ENCODE measurements at regions not wholly inside any gene's neighbourhood (a gene's known extent, or its start where the extent isn't known, plus 50 kb on each side); places are given as distances from the start of the nearest gene placed in this dataset.
"Not testable (repeated sequence)": the region's sequence is repeated elsewhere in the genome, so short reads cannot be mapped to it uniquely, and the experiment has no call there.

DNA sequence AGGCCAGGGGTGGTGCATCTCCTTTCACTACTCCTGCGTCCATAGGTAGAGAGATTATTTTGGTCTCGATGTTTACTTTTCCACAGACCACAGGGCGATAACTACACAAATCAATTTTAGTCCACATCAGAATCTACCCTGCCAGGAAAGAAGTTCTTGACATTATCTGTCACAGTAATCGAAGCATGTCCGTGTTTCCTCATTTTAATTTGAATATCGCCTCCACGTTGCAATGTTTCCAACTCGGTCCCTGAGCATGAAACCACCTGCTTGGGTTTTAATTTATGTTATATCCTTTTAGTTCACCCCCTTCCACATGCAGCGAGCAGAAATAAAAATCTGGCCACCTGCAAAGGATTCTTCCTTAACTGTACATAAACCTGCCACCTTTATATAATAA, 100.1 kb upstream of the ATXN3L start:
- DNase-seq = no peak

DNA sequence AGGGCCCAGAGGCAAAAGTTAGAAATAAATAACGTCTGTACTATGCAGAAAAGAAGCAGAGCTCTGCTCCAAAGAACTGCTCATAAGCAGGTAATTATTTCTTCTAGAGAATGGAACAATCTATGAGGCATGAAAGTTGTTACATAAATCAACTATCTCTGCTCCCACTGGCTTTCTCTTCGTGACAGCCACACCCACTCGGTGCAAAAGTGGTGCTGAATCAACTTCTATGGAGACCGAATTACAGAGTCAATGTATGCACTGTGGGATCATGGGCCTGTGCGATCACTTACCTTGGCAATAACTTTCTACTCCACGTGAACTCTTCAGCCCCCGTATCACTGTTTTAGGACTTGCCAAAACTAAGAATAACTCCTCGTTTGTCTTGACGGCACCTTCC, 99.4 kb upstream of the ATXN3L start:
- no peak for DNase-seq

DNA sequence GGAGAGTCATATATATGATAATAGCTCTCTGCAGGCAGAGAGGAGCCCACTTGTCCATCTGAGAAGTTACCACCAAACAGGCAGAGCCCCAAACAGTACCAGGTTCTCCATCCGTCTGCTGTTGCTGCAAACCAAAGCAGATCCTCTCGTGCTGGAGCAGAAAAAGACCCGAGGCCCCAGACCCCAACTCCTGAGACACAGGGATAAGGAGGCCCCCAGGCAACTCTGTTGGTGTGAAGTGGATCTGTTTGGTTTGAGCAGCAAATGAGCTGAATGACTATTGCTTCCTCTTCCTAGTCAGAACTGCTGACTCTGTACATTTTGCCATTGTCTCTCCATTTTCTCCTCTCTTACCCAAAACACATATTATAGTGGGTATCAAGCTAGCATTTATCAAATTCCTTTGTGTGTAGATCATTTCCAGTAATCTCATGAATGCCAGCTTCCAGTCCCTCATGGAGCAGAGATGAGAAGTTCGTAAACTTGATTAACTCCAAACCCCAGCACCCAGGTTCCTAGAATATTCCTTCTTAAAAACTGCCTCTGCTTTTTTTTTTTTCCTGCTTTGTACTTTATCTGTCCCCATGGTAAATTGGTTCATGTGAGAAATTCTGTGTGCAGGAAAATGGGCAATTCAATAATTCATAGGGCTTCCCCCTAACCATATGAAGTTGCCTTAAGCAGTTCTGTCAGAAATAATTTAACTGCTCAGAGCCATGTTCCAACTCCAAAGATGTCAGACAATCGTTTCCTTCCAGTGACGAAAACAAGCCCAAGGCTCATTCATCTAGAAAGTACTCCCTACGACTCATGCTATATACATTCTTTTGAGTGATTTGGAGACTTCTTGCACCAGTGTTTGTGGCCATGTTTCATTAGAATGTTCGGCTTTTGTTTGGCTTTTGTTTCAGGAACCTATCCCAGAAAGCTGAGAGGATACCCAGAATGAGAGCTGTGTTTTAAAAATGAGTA, 98.6 kb upstream of the ATXN3L start:
- DNase-seq = no peak

DNA sequence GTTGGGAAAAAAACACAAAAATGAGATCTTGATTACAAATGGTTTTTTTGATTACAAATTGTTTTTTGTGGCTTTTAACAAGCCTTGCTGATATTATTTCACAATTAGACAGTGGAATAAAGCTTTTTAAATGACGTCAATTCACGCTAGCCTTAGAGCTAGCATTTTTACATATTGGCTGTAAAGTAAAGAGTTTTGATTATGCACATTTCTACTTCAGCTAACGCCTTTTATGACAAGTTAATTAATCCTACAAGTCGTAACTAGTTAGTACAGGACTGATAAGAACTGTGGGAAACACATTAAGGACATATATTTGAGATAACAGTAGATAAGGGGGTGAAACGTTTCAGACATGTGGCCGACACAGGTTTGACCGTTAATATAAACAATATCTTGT, 95.7 kb upstream of the ATXN3L start:
- no peak for DNase-seq

DNA sequence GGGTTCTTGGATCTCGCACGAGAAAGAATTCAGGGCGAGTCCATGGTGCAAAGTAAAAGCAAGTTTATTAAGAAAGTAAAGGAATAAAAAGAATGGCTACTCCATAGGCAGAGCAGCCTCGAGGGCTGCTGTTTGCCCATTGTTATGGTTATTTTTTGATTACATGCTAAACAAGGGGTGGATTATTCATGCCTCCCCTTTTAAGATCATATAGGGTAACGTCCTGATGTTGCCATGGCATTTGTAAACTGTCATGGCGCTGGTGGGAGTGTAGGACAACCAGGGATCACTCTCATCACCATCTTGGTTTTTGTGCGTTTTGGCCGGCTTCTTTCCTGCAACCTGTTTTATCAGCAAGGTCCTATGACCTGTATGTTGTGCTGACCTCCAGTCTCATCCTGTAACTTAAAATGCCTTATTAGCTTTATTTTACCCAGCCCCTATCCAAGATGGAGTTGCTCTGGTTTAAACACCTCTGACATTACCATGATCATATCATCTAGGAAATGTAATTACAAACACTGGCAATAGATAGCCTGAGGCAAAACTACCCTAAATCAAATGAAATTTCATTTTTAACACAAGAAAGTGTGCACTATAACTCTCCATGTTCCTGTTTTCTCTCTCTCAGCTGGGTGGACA, 94.3 kb upstream of the ATXN3L start:
- DNase-seq = no peak

DNA sequence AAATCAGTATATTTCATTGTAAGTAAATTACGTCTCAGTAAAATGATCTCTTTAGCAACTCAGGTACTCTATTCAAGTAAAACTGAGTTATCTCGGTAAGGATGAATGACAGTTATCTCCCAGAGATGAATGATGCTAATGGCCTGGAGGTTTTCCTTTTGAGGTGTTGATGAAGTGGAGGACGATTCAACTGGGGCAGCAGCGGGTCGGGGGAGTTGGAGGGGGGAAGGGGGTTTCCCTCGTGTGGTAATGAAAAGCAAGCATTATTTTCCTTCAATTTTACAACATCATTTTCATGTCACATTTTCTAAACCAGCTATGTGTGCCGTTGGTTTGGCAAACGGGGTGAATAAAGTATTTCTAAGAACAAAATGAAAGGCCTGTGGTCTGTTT, 92.4 kb upstream of the ATXN3L start:
- no peak for DNase-seq

DNA sequence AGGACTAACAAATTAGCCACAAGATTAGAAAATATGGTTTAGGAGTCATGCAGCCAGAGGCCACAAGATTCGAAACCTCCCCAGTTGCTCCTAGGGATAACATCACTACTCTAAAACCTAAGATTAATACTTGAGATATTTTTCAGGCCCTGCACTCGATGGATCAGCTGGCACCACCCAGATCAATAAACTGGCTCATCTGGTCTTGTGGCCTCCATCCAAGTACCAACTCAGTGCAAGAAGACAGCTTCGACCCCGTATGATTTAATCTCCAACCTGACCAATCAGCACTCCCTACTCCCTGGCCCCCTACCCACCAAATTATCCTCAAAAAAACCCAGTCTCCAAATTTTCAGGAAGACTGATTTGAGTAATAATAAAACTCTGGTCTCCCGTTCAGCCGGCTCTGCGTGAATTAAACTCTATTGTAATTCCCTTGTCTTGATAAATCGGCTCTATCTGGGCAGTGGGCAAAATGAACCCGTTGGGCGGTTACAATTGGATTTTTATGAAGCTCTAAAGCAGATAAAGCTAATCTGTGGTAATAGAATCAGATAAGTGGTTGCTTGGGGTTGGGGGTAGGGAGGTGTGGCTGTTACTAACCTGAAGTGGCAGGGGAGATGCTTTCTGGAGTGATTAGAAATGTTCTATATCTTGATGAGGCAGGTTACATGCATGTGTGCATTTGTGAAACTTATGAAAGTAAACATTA, 91.8 kb upstream of the ATXN3L start:
- no peak for DNase-seq

DNA sequence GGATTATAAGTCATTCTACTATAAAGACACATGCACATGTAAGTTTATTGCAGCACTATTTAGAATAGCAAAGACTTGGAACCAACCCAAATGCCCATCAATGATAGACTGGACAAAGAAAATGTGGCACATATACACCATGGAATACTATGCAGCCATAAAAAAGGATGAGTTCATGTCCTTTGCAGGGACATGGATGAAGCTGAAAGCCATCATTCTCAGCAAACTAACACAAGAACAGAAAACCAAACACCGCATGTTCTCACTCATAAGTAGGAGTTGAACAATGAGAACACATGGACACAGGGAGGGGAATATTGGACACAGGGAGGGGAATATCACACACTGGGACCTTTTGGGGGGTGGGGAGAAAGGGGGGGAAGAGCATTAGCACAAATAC, 88.7 kb upstream of the ATXN3L start:
- not testable (repeated sequence) for DNase-seq

DNA sequence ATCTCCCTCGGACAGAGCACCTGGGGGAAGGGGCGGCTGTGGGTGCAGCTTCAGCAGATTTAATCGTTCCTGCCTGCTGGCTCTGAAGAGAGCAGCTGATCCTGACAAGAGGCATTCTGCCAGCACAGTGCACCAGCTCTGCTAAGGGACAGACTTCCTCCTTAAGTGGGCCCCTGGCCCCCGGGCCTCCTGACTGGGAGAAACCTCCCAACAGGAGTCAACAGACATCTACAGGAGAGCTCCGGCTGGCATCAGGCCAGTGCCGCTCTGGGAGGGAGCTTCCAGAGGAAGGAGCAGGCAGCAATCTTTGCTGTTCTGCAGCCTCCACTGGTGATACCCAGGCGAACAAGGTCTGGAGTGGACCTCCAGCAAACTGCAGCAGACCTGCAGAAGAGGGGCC, 84.9 kb upstream of the ATXN3L start:
- DNase-seq = peak; percentile 60 to 61

DNA sequence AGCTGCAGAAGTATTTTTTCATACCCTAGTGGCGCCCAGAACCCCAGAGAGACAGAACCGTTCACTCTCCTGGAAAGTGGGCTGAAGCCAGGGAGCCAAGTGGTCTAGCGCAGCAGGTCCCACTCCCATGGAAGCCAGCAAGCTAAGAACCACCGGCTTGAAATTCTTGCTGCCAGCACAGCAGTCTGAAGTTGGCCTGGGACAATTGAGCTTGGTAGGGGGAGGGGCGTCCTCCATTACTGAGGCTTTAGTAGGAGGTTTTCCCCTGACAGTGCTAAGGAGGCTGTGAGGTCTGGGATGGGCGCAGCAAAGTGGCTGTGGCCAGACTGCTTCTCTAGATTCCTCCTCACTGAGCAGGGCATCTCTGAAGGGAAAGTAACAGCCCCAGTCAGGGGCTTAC, 84.5 kb upstream of the ATXN3L start:
- peak; percentile 25 to 31 for DNase-seq

DNA sequence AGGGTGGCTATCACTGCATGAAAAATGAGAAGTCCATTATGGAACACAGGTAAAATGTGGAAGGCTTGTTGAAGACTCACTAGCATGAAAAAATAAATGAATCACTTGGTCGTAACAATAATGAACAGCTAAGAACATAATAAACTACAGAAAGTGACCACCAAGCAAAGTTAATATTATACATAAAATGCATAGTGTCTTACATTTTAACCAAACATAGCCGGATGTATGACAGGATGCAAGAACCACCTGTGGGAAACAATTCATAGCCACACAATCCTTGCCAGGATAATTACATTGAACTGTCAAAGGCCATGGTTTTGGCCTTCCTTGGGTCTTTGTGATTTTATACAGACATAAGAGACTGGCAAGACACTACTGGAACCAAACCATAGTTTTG, 81.9 kb upstream of the ATXN3L start:
- no peak for DNase-seq

DNA sequence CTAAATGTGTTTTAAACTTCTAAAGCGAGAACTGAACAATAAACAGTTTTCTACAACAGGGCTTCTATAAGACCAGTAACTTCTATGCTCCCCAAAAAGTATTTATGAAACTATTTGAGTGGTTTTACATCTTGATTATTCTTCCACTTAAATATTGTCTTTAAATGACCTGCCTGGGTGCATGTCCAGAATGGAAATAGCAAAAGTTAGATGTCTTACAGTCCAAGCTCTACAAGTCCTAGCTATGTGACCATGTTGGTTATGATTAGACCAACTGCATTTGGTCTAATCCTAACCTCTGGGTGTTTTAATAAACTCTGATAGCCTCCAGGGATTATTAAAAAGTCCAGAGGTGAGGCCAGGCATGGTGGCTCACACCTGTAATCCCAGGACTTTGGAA, 79.0 kb upstream of the ATXN3L start:
- no peak for DNase-seq

DNA sequence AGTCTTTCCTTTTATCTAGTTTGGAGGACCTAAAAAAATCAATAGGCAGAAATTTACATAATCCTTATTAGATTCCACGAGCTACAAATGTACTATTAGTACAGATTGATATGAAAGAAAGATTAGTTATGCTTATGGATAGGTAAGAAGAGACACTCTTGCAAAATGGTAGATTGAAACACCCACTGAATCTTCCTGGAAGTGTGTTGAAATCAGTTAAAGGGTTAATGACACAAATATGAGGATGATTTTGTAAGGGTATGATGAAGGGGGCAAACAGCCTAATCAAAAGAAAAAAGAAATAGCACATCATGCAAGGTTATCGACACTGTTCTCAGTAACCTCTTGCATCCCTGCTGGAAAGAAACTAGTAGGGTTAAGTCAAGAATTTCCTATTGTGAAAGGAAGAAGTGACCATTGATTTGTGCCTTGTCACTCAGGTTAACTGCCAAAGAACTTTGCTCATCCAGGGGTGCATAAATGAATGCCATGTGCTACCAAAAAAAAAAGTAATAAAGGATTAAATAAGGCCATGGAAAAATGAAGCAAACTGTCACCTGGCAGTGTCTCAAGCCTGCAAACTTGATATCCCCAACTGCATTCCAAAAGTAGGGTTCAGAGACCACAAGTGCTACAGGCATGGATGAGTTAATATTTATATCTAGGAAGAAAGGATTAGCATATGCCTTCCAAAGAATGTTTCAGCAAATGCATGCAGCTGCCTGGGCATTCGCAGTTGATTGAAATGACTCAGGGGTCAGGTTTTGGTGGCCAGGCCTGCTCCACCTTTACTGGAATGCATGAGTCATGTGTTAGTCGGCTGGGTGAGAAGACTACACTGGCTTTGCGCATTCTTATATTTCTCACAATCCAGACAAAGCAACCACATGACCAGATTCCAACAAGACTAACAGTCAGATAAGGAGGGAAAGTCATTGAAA, 78.3 kb upstream of the ATXN3L start:
- no peak for DNase-seq

DNA sequence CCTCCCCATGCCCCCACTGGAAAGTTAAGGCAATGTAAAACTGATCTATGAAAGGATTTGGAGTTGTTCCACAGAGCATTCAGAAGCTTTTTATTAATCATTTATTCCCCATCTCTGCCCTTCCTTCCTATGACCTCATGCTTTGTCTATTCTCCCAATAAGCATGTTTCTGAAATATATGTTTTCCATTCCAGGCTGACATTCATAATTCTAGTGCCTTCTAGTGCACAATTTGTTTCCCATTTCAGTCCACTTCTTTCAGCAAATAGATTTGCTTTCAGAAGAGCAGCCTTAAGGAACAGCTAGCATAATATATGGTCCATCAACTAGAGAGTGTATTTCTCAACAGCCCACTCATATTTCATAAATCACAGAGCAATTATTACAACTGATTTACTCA, 77.1 kb upstream of the ATXN3L start:
- no peak for DNase-seq

DNA sequence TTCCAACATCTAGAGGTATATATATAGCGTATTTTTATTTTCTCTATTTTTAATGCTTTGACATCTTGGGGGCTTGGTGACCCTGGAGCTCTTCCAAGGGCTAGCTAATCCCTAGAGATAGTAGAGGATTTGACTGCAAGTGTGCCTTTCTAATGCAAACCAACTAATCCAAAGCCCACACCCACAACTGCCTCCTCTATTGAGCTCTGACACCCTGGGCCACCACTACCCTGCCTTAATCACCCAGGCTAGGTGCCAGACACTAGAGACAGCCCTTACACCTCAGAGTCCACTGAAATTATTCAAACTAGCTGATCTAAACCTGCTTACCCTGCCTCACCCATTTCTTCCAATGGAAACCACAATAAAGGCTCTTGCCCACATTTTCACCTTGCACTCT, 69.6 kb upstream of the ATXN3L start:
- DNase-seq = no peak

DNA sequence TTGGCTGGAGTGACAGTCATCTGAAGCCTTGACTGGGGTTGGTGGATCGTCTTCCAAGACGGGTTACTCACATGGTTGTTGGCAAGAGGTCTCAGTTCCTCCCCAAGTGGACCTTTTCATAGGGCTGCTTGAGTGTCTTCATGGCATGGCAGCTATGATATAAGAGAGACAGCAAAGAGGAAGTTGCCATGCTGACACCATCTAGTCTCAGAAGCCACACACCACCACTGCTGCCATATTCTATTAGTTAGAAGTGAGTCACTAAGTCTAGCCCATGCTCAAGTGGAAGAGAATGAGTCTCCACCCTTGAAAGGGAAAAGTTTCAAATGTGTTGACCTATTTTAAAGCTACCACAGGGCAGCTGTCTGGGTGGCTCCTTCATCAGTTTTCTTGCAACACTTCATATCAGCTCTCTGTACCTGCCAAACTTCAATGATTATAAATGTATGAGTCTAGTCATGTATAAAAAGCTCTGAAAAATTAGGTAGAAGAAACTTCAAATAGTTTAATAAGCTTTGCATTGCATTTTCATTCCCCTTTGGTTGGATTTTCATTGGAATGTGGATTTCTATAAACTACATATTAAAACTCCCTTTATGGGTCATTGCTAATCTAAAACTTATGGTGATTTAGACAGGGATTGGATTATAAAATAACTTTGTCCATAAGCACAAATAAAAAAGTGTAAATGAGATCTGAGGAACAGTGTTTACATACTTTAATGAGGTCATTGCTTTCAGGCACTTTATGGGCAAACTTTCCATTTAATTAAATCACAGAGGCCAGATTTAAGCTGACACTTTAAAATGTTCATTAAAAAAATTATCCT, 68.0 kb upstream of the ATXN3L start:
- peak; percentile 31 to 34 for DNase-seq

DNA sequence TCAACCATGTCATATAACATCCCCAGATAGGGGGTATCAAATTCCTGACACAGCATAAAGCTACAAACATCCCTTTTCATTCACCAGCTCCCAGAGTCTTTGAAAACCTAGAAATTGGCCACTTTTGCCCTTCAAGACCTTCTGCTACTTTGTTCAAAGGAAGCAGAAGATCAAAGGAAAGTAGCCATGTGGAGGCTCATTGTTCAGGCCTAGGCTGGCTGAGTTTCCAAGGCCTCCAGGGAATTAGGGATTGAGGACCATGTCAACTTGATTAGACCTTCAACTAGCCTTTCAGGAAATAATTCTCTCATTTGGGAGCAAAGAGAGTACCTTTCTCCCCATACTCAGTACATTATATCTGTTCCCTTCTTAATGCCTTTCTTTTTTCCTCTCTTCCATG, 66.8 kb upstream of the ATXN3L start:
- DNase-seq = no peak

DNA sequence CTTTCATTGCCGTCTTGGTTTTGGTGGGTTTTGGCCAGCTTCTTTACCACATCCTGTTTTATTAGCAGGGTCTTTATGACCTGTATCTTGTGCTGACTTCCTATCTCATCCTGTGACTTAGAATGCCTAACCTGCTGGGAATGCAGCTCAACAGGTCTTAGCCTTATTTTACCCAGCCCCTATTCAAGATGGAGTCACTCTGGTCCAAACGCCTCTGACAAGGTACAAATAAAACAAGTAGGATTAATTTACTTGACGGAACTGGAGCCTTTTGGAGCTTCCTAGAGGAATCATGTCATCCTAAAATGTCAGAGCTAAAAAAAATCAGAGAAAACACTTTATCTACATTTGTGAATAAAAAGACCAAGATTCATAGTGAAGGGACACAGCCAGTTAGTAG, 66.2 kb upstream of the ATXN3L start:
- DNase-seq = no peak

DNA sequence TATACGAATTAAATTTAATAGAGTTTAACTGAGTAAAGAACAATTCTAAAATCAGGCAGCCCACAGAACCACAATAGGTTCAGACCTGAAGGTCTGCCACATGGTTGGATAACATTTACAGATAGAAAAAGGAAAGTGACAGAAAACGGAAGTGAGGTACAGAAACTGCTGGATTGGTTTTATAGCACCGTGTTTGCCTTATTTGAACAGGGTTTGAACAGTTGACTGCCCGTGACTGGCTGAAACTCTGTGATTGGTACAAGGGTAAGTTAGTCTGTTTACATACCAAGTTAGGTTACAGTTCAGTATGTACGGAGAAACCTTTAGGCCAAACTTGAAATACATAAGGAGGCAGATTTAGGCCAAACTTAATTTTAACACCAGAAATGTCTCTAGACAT, 64.1 kb upstream of the ATXN3L start:
- DNase-seq = no peak

DNA sequence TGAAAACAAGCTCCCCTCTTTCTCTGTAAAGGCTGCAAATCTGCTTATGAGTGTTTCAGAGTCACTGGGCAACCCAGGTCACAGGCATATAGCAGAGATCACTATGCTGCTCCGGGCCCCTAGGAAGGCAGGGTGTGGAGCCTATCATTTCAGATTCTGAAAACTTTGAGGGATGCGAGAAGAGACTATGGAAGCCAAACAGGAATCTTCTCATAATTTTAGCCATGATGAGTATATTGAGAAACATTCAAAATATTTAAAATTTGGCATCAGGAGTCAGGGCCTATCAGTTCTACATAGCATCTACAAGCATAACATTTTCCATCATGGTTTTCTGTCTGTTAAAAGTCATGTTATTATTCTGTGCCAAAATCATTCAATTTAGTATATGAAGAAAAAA, 61.7 kb upstream of the ATXN3L start:
- no peak for DNase-seq

DNA sequence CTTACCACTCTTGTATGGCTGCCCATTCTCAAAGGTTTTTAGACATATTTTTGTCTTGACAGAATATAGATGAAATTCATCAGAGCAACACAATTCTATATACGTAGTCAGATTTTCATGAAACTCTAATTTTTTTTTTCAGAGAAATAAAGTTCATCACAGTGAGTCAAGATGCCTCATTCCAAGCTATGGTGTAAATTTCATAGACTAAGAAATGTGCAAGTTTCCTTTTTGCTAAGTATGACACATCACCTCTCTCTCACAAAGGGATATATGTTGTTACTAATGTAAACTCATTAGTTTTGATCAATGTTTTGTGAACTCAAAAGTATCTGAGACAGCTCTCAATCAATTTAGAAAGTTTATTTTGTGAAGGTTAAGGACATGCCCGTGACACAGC, 60.4 kb upstream of the ATXN3L start:
- no peak for DNase-seq

All from Kasumi-1 (cell line).